Stimulated activated CD4-positive, alpha-beta T cell treated with anti-CD3 and anti-CD28 coated beads, Interleukin-4, amount 100 ng/mL, for 48 hours (primary cell): ENCODE measurements at regions not wholly inside any gene's neighbourhood (a gene's known extent, or its start where the extent isn't known, plus 50 kb on each side); places are given as distances from the start of the nearest gene placed in this dataset.

Experiments
- DNase-seq, 2 donors: peaks; one replicate each; pipeline ENCODE4 v3.0.0-alpha.2; 2020; ENCODE audit warnings: low read depth in 2 of 2

DNA sequence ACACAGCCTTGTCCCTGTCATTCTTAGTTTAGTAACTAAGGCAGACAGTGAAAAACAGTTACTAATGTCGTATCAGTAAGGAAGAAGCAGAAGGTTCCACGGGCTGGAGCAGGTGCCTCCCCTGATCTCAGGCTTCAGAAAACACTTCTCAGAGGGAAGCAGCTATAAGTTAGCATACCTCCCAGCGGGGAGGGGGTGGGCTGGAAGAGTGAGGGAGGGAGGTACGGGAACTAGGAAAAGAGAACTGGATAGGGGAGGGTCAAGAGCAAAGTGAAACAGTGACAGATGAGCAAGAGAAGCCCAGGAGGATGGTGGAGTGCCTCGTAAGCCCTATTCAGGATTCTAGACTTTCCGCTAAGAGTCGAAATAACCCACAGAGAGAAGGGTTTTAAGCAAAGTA is 186.3 kb upstream of the XYLT1 start:
- no peak for DNase-seq

DNA sequence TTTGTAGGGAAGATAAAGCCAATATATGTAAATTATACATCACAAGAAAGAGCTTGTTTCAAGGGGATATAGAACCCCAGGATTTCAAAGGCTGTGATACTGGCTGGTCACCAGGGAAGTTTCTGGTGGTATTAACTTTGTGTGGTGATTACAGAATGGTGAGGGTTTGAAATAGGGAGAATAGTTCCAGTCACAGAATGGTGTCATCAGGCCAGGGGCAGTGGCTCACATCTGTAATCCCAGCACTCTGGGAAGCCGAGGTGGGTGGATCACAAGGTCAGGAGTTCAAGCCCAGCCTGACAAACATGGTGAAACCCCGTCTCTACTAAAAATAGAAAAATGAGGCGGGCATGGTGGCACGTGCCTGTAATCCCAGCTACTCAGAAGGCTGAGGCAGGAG is 183.8 kb upstream of the XYLT1 start:
- DNase-seq: no peak

- no peak for DNase-seq
These were observed 183.4 kb upstream of the XYLT1 start for GRCh38 chr16:17654142-17654541.

GRCh38 chr16:17647879-17648872 is 177.4 kb upstream of the XYLT1 start:
- no peak for DNase-seq

GRCh38 chr16:17643935-17644334 is 173.2 kb upstream of the XYLT1 start:
- DNase-seq: no peak

- DNase-seq: no peak
These were observed 171.2 kb upstream of the XYLT1 start for GRCh38 chr16:17641990-17642389.

DNA sequence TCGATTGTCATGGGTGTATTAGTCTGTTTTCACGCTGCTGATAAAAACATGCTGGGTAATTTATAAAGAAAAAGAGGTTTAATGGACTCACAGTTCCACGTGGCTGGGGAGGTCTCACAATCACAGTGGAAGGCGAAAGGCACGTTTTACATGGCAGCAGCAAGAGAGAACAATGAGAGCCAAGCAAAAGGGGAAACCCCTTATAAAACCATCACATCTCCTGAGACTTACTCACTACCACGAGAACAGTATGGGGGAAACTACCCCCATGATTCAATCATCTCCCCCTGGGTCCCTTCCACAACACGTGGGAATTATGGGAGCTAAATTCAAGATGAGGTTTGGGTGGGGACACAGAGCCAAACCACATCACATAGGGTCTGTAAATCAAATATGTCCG is 167.4 kb upstream of the XYLT1 start:
- no peak for DNase-seq

DNA sequence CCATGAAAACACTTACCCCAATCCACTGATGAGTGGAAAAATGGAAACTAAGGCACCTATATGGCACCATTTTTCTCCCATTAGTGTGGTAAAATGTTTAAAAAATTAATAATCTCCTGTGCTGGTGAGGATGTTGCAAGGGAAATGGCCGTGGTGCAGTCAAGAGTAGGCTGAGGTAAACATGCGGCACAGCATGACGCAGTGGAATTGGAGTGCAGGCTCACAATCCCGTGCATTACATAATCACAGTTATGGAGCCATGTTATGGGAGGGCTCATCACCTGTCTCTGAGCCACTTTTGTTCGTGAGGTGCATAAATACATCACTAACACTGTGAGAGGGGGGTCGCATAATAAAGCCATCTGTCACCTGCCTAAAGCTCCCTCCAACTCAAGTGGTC is 164.4 kb upstream of the XYLT1 start:
- DNase-seq: no peak

DNA sequence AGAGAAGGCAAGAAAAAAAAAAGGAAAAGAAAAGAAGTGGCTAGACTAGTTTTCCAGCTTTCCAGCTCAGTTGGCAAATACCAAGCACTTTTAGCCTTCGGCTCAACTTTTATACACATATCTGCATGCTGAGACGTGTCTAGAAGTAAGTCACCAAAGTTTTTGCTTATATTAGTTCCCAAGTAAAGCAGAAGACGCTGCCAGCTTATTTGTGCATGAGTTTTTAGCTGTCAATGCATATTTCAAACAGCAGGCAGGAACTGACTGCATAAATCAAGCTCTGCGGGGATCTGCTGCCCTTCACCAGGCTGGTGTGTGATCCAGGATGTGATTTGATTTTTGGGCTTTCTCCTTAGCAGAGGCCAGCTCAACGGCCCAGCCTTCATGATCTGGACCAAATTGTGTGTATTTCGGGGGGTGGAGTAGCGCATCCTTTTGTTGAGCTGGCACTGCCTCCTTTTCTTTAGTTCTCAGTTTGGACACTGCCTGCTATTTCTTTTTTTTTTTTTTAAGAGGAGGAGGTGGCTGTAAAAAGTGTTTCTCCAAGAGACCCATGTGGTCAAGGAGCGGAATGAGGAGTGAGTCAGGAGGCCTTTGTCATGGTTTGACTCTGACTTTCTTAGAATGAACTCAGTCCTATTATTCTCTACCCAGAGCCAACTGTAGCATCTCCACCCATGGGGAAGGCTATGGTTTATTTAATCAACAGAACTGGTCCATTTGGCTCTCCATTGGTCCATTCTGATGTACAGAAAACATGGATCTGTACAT is 162.6 kb upstream of the XYLT1 start:
- no peak for DNase-seq

GRCh38 chr16:17632667-17633066 is 161.9 kb upstream of the XYLT1 start:
- no peak for DNase-seq

- no peak for DNase-seq
These were observed 159.2 kb upstream of the XYLT1 start for GRCh38 chr16:17629936-17630335.

- no peak for DNase-seq
These were observed 158.2 kb upstream of the XYLT1 start for GRCh38 chr16:17628983-17629382.

- DNase-seq: no peak
These were observed 151.6 kb upstream of the XYLT1 start for GRCh38 chr16:17622366-17622765.

DNA sequence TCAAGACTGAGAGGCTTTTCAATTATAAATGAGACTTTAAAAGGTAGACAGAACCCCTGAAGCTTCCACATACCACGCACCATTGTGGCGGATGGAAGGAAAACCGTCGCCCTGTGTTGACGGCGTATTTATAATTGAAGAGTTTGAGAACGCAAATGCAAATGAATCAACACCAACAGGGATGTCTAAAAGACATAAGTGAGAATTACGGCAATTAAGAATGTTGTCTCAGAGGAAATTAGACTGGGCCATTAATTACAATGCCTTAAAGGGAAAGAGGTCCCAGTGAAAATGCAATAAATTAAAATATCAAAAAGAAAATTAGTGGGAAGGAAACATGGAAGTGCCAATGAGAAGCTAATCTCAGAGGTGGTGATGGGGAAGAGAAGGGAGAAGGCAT is 148.5 kb upstream of the XYLT1 start:
- no peak for DNase-seq

- DNase-seq: no peak
These were observed 146.3 kb upstream of the XYLT1 start for GRCh38 chr16:17617021-17617552.

DNA sequence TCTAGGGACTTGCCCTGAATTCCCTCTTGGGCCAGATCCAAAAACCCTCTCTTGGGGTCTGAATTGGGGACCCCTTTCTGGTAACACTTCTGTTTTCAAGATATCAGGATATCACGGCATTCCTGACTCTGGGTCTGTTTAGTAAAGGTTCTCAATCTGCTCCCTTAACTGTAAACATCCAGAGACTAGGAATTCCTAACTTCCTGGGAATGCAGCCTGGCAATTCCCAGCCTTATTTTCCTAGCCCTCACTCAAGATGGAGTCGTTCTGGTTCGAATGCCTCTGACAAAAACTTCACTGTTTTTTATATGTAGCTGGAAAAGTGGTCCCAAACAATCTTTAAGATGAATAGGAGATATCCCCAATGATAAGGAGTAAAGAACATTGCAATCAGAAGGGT is 141.6 kb upstream of the XYLT1 start:
- DNase-seq: no peak

DNA sequence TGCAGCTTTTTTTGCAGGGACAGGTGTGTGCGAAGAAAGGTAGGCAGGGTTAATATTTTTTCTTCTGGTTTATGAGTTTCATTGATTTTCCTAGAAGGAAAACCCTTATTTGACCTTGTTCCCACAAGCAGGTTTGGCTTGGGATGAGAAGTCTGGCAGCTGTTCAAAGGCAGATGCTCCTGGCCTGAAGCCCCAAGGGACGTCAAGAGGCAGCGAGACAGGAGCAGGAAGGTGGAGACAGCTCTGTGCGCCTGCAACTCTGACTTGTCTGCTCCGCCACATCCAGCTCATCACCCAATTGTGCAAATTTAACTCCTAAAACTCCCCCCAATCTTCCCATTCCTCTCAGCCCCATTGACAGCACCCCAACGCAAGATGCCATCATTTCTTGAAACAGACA is 136.8 kb upstream of the XYLT1 start:
- DNase-seq: no peak

DNA sequence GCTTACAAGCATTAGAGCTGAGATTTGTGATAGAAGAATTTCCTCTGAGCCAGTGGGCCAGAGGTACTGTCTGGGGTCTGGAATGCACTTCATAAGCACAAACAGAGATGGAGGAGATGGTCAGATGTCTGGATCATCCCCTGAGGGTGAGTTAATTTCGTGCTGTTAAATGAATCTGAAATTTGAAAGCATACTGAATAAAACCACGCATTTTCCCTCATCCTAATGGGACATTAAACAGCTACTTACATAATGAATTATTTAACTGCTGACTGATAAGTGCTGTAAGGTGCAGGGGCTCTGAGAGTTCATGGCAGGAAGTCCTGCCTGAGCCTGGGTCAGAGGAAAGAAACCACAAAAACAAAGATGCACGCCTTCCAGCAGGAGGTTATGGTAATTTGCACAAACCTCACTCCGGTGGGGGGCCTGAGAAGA is 136.3 kb upstream of the XYLT1 start:
- no peak for DNase-seq

DNA sequence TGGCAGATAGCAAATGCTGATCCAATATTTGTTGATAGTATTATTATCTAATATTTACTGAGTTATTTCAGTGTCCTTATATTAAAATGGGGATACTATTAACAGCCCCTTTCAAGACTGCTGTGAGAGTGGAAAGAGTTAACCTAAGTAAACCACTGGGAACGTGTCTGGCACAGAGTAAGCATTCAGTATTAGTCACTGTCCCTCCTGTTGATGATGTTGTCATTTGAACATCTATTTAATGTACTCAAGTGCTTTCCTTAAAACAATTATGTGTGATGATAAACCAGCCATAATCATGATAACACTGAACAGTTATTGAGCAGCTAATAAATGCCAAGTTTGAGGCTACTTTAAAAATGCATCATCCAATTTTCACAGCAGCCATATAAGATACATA is 135.7 kb upstream of the XYLT1 start:
- no peak for DNase-seq

GRCh38 chr16:17605784-17606183 is 135.0 kb upstream of the XYLT1 start:
- DNase-seq: no peak

- DNase-seq: no peak
These were observed 132.9 kb upstream of the XYLT1 start for GRCh38 chr16:17603626-17604025.

- DNase-seq: no peak
These were observed 131.9 kb upstream of the XYLT1 start for GRCh38 chr16:17602678-17603077.

GRCh38 chr16:17598968-17599367 is 128.2 kb upstream of the XYLT1 start:
- DNase-seq: no peak
